A549 (cell line): ENCODE measurements at regions not wholly inside any gene's neighbourhood (a gene's known extent, or its start where the extent isn't known, plus 50 kb on each side); places are given as distances from the start of the nearest gene placed in this dataset.

Source experiments
- ATAC-seq, 2 experiments: fragments of 200-7000 bp in 1 of 2; fragments of >200 bp in 1 of 2; cut with Nextera tagmentation in 1 of 2; cut with Tn5 transposase in 1 of 2; 3 replicates each; pipeline versions ENCODE4 v1.8.0 to v1.9.1; 2018 to 2020; ENCODE audit warnings: mild to moderate bottlenecking in 1 of 2, moderate library complexity in 1 of 2
- CTCF ChIA-PET: fragments of 300-600 bp; sonication (Branson Sonifier 250); formaldehyde crosslinking; extraction: SDS; loops from one replicate; lab custom pipeline; 2021; ENCODE audit warnings: antibody characterized with exemption, inconsistent platforms; lab: Yijun Ruan, JAX
- POLR2A ChIA-PET: fragments of 350-600 bp; formaldehyde crosslinking; extraction: SDS; loops from one replicate; lab custom pipeline; 2021; ENCODE audit warnings: antibody characterized with exemption, inconsistent platforms; lab: Yijun Ruan, JAX
- DNase-seq, 2 experiments: peaks; one replicate each; pipeline versions ENCODE4 v3.0.0 to v3.0.0-alpha.2; 2011 to 2016; ENCODE audit warnings: low read depth in 1 of 2, low spot score in 1 of 2
- FAIRE-seq: peaks from 2 replicates; lab custom pipeline; 2011; peaks lifted over from hg19 to GRCh38; lab: Jason Lieb, UNC
- H3K27ac ChIP-seq, 2 experiments: fragments of >200 bp; sonication (Bioruptor Twin); formaldehyde crosslinking; 3 replicates each; pipeline ENCODE4 v1.5.1; 2016 to 2017
- H3K4me1 ChIP-seq: fragments of >200 bp; sonication (Bioruptor Twin); formaldehyde crosslinking; 3 replicates; pipeline ENCODE4 v1.6.1; 2016
- H3K4me2 ChIP-seq: fragments of >200 bp; sonication (Bioruptor Twin); formaldehyde crosslinking; 3 replicates; pipeline ENCODE4 v1.6.1; 2016
- H3K4me3 ChIP-seq: fragments of >200 bp; sonication (Bioruptor Twin); formaldehyde crosslinking; 3 replicates; pipeline ENCODE4 v1.5.1; 2016
- H3K9me3 ChIP-seq: fragments of >200 bp; sonication (Bioruptor Twin); formaldehyde crosslinking; 3 replicates; pipeline ENCODE4 v1.6.1; 2016
- ATOH8 ChIP-seq: fragments of 250-450 bp; sonication (Bioruptor Pico); IDR thresholded peaks from 2 replicates; pipeline ENCODE4 v1.5.0; 2020; ENCODE audit warnings: low read depth, mild to moderate bottlenecking, moderate library complexity
- CHD4 ChIP-seq: fragments of 200-600 bp; sonication (generic); IDR thresholded peaks from 2 replicates; pipeline ENCODE4 v1.6.1; 2016; ENCODE audit warnings: antibody characterized with exemption, mild to moderate bottlenecking, borderline replicate concordance
- EHMT2 ChIP-seq: fragments of 200-600 bp; sonication (generic); IDR thresholded peaks from 2 replicates; pipeline ENCODE4 v1.6.1; 2016; ENCODE audit warnings: antibody characterized with exemption, low read depth, mild to moderate bottlenecking, moderate library complexity
- ELK1 ChIP-seq: fragments of 150-350 bp; IDR thresholded peaks from 2 replicates; pipeline ENCODE4 v1.6.1; 2014; ENCODE audit warnings: low read depth, mild to moderate bottlenecking, low read length
- ESRRA ChIP-seq: fragments of 150-350 bp; IDR thresholded peaks from 2 replicates; pipeline ENCODE4 v1.6.1; 2014; ENCODE audit warnings: mild to moderate bottlenecking, low read length, borderline replicate concordance
- FOXS1 ChIP-seq: fragments of 250-450 bp; sonication (Bioruptor Pico); IDR thresholded peaks from 2 replicates; pipeline ENCODE4 v1.5.0; 2020; ENCODE audit warnings: mild to moderate bottlenecking, moderate library complexity
- GATA3 ChIP-seq: IDR thresholded peaks from 2 replicates; pipeline ENCODE4 v1.6.1; 2012; ENCODE audit warnings: borderline replicate concordance
- HMGXB4 ChIP-seq: fragments of 250-450 bp; sonication (Bioruptor Pico); IDR thresholded peaks from 2 replicates; pipeline ENCODE4 v1.5.0; 2021; ENCODE audit warnings: mild to moderate bottlenecking, moderate library complexity, borderline replicate concordance
- JUN ChIP-seq, 2 experiments: fragments of >200 bp; sonication (Bioruptor Twin); formaldehyde crosslinking; IDR thresholded peaks; 2 replicates in 1 of 2; 3 replicates in 1 of 2; pipeline ENCODE4 v1.6.1; 2016 to 2017
- NFE2L2 ChIP-seq: fragments of 150-350 bp; conservative IDR thresholded peaks from 2 replicates; pipeline ENCODE4 v1.6.1; 2014; ENCODE audit warnings: low read length
- NR3C1 ChIP-seq: fragments of >200 bp; sonication (Bioruptor Twin); formaldehyde crosslinking; IDR thresholded peaks from 3 replicates; pipeline ENCODE4 v1.6.1; 2017
- PBX3 ChIP-seq: IDR thresholded peaks from 2 replicates; pipeline ENCODE4 v1.6.1; 2012
- RCOR1 ChIP-seq: fragments of 150-350 bp; IDR thresholded peaks from 2 replicates; pipeline ENCODE4 v1.6.1; 2014; ENCODE audit warnings: antibody characterized with exemption, low read length, low read depth
- RFX5 ChIP-seq: fragments of 450-650 bp; IDR thresholded peaks from 2 replicates; pipeline ENCODE4 v1.7.1; 2014; ENCODE audit warnings: antibody characterized with exemption, mild to moderate bottlenecking, moderate library complexity
- SREBF2 ChIP-seq: fragments of 450-650 bp; IDR thresholded peaks from 2 replicates; pipeline ENCODE4 v1.6.1; 2014; ENCODE audit warnings: mild to moderate bottlenecking, moderate library complexity
- TFCP2L1 ChIP-seq: fragments of 250-450 bp; sonication (Bioruptor Pico); IDR thresholded peaks from 2 replicates; pipeline ENCODE4 v1.5.0; 2021; ENCODE audit warnings: mild to moderate bottlenecking
- USF2 ChIP-seq: fragments of 450-650 bp; IDR thresholded peaks from 2 replicates; pipeline ENCODE4 v1.6.1; 2014; ENCODE audit warnings: antibody characterized with exemption
- ZC3H11A ChIP-seq: fragments of 450-650 bp; IDR thresholded peaks from 2 replicates; pipeline ENCODE4 v1.6.1; 2014; ENCODE audit warnings: antibody characterized with exemption, mild to moderate bottlenecking
- ZNF302 ChIP-seq: fragments of 250-450 bp; sonication (Bioruptor Pico); IDR thresholded peaks from 2 replicates; pipeline ENCODE4 v1.9.0; 2021; ENCODE audit warnings: inconsistent platforms, mild to moderate bottlenecking, moderate library complexity
- WGBS: methylation state at CpG from one replicate; pipeline ENCODE4 v1.1.6; 2017; ENCODE audit errors: missing lambda C conversion rate; 5-methylcytosine and 5-hydroxymethylcytosine counted together
- TF ChIP-seq, protein P1 (sequence below): fragments of >200 bp; sonication (Bioruptor Twin); formaldehyde crosslinking; IDR thresholded peaks from 3 replicates; pipeline ENCODE4 v1.5.1; 2016

- Histone ChIP-seq H3K27ac (no peak overlapping the region), H3K4me2 (no peak overlapping the region), H3K4me3 (no peak overlapping the region), H3K9me3 (no peaks in the 10 kb centered on the region), H3K4me1 (no peaks in the 10 kb centered on the region)
- no peak for DNase-seq
- ATAC-seq: no peak
- ChIA-PET POLR2A (no interaction called here), CTCF (no interaction called here)
- WGBS: 70% methylated on average over 3 of the region's 3 CpGs
- FAIRE-seq: no peak
- TF ChIP-seq ZC3H11A (no peak), FOXS1 (CRISPR knock-in tag) (no peak), ATOH8 (CRISPR knock-in tag) (no peak), HMGXB4 (CRISPR knock-in tag) (no peak), RFX5 (no peak)
- TF ChIP-seq, protein P1, sequence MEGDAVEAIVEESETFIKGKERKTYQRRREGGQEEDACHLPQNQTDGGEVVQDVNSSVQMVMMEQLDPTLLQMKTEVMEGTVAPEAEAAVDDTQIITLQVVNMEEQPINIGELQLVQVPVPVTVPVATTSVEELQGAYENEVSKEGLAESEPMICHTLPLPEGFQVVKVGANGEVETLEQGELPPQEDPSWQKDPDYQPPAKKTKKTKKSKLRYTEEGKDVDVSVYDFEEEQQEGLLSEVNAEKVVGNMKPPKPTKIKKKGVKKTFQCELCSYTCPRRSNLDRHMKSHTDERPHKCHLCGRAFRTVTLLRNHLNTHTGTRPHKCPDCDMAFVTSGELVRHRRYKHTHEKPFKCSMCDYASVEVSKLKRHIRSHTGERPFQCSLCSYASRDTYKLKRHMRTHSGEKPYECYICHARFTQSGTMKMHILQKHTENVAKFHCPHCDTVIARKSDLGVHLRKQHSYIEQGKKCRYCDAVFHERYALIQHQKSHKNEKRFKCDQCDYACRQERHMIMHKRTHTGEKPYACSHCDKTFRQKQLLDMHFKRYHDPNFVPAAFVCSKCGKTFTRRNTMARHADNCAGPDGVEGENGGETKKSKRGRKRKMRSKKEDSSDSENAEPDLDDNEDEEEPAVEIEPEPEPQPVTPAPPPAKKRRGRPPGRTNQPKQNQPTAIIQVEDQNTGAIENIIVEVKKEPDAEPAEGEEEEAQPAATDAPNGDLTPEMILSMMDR: no peak
Measured at GRCh38 chr7:83850125-83850524, 201.2 kb upstream of the SEMA3E start.

GRCh38 chr7:83849131-83849530 is 200.2 kb upstream of the SEMA3E start:
- H3K4me3 ChIP-seq: no peak overlapping the region
- TF ChIP-seq FOXS1 (CRISPR knock-in tag) (no peak), NR3C1 (no peak), ZNF302 (no peak), CHD4 (no peak)
- no peak for FAIRE-seq
- no peak for ATAC-seq
- no peaks in the 10 kb centered on the region for H3K9me3 ChIP-seq
- ChIA-PET POLR2A (no interaction called here), CTCF (no interaction called here)
- 49% methylated on average over 3 of the region's 3 CpGs for WGBS
- no peak overlapping the region for H3K27ac ChIP-seq
- H3K4me1 ChIP-seq: no peaks in the 10 kb centered on the region
- no peak overlapping the region for H3K4me2 ChIP-seq
- DNase-seq: no peak

DNA sequence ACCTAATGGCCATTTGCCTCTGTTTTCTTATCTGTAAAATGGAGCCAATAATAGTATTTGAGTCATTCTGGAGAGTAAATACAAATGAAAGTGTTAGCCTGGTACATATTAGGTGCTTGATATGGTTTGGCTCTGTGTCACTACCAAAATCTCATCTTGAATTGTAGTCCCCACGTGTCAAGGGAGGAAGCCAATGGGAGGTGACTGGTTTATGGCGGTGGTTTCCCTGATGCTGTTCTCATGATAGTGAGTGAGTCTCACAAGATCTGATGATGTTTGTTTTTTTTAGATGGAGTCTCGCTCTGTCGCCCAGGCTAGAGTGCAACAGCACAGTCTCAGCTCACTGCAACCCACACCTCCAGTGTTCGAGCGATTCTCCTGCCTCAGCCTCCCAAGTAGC is 194.0 kb upstream of the SEMA3E start:
- TF ChIP-seq RCOR1 (no peak), NFE2L2 (no peak), ELK1 (no peak), PBX3 (no peak), GATA3 (no peak), JUN (IDR thresholded peaks at IDR 0.05) (no peak), EHMT2 (no peak), USF2 (no peak), TFCP2L1 (CRISPR knock-in tag) (no peak), CHD4 (no peak), ESRRA (no peak), SREBF2 (no peak)
- TF ChIP-seq, all 56 proteins: peak for 0
- 77% methylated on average over 6 of the region's 6 CpGs for WGBS
- Histone ChIP-seq H3K27ac (no peak overlapping the region), H3K4me3 (no peak overlapping the region), H3K9me3 (no peaks in the 10 kb centered on the region), H3K4me2 (no peak overlapping the region), H3K4me1 (no peaks in the 10 kb centered on the region)
- ATAC-seq (no peak), FAIRE-seq (no peak), DNase-seq (no peak)
- ChIA-PET CTCF (no interaction called here), POLR2A (no interaction called here)
